GM18861 (cell line): ENCODE measurements at regions not wholly inside any gene's neighbourhood (a gene's known extent, or its start where the extent isn't known, plus 50 kb on each side); places are given as distances from the start of the nearest gene placed in this dataset.

Source experiments
- ATAC-seq: cut with Tn5 transposase; IDR thresholded peaks from one replicate; pipeline ENCODE4 v1.9.1; 2021; ENCODE audit not compliant: unreplicated experiment

- no peak for ATAC-seq
These were observed 55.7 kb upstream of the ACADM start for GRCh38 chr1:75668813-75669212.

GRCh38 chr1:75671708-75672107 lies 52.8 kb upstream of the ACADM start:
- ATAC-seq = peak; percentile 54

- ATAC-seq = no peak
These were observed 52.4 kb upstream of the ACADM start for GRCh38 chr1:75672108-75672507.

- ATAC-seq = no peak
These were observed 51.7 kb upstream of the ACADM start for GRCh38 chr1:75672528-75673393.

GRCh38 chr1:75673399-75673798 lies 51.1 kb upstream of the ACADM start:
- no peak for ATAC-seq

GRCh38 chr1:75673885-75674284 lies 50.6 kb upstream of the ACADM start:
- no peak for ATAC-seq
